ENCODE measurements at regions not wholly inside any gene's neighbourhood (a gene's known extent, or its start where the extent isn't known, plus 50 kb on each side); places are given as distances from the start of the nearest gene placed in this dataset.
"Not testable (repeated sequence)": the region's sequence is repeated elsewhere in the genome, so short reads cannot be mapped to it uniquely, and the experiment has no call there.

GRCh38 chr21:6375776-6376175, 4145.6 kb upstream of the TPTE start:
- not testable (repeated sequence) for TF ChIP-seq CTCF (IDR thresholded peaks at IDR 0.05; ENCODE audit: low read length); EZH2 (IDR thresholded peaks at IDR 0.05; ENCODE audit: borderline replicate concordance, low read length)
